Fibroblast of mammary gland (primary cell): ENCODE measurements at regions not wholly inside any gene's neighbourhood (a gene's known extent, or its start where the extent isn't known, plus 50 kb on each side); places are given as distances from the start of the nearest gene placed in this dataset.

Source experiments
- DNase-seq: peaks from one replicate; pipeline ENCODE4 v3.0.0-alpha.2; 2010; ENCODE audit warnings: low read depth
- H3K4me3 ChIP-seq: 2 replicates; pipeline ENCODE4 v1.5.1; 2011; ENCODE audit warnings: low read depth, mild to moderate bottlenecking, low read length, moderate library complexity; ENCODE audit not compliant: control insufficient read depth
- TF ChIP-seq, protein P1 (sequence below): conservative IDR thresholded peaks from 2 replicates; pipeline ENCODE4 v1.5.1; 2011; ENCODE audit warnings: low read depth, low read length, inconsistent platforms; ENCODE audit not compliant: control insufficient read depth, insufficient read depth

DNA sequence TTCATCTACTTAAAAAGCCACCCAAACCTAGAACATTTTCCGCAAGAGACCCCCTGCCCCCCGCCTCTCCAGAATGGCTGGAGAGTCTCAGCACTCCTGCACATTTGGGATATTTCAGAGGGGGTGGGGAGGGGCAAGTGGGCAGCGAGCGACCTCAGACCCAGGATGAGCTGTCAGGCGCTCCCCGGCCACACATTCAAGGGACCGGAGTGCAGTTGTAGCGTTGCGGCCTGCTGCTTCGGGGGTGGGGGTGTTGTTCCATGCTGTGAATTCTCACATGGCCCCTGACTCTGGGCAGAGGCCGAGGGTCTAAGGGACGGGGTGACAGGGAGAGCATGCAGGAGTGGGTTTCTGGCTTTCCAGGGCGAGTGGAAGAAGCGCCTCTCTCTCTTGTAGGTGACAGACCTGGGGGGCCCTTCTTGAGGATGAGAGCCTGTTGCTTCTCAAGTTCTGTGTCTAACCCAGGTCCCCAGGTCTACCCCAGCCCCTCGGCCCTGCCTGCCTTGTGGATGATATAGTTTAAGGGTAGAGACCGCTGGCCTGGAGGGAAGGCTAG lies 231.2 kb downstream of the SEC14L1 start:
- TF ChIP-seq, protein P1, sequence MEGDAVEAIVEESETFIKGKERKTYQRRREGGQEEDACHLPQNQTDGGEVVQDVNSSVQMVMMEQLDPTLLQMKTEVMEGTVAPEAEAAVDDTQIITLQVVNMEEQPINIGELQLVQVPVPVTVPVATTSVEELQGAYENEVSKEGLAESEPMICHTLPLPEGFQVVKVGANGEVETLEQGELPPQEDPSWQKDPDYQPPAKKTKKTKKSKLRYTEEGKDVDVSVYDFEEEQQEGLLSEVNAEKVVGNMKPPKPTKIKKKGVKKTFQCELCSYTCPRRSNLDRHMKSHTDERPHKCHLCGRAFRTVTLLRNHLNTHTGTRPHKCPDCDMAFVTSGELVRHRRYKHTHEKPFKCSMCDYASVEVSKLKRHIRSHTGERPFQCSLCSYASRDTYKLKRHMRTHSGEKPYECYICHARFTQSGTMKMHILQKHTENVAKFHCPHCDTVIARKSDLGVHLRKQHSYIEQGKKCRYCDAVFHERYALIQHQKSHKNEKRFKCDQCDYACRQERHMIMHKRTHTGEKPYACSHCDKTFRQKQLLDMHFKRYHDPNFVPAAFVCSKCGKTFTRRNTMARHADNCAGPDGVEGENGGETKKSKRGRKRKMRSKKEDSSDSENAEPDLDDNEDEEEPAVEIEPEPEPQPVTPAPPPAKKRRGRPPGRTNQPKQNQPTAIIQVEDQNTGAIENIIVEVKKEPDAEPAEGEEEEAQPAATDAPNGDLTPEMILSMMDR: no peak
- H3K4me3 ChIP-seq: peak overlapping the region; percentile 80
- no peak for DNase-seq

DNA sequence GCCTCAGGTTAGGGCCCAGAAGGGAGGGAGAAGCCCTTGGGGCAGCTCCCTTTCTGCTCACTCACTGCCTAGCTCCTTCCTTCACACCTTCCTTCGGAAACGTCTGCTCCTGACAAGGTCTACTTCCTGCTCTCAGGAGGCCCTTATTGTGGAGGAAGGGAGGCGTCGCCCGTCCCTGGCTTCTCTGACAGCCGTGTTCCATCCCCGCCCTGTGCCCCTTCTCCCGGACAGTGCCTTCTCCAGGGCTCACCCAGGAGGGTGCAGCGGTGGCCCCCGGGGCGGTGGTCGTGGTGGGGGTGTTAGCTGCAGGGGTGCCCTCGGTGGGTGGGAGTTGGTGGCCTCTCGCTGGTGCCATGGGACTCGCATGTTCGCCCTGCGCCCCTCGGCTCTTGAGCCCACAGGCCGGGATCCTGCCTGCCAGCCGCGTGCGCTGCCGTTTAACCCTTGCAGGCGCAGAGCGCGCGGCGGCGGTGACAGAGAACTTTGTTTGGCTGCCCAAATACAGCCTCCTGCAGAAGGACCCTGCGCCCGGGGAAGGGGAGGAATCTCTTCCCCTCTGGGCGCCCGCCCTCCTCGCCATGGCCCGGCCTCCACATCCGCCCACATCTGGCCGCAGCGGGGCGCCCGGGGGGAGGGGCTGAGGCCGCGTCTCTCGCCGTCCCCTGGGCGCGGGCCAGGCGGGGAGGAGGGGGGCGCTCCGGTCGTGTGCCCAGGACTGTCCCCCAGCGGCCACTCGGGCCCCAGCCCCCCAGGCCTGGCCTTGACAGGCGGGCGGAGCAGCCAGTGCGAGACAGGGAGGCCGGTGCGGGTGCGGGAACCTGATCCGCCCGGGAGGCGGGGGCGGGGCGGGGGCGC lies 231.9 kb downstream of the SEC14L1 start:
- TF ChIP-seq, protein P1: no peak
- DNase-seq: peak; percentile 81
- H3K4me3 ChIP-seq: peak overlapping the region; percentile 80

GRCh38 chr17:77373299-77374169 lies 232.8 kb downstream of the SEC14L1 start:
- TF ChIP-seq, protein P1: no peak
- H3K4me3 ChIP-seq: peak overlapping the region; percentile 80
- DNase-seq: no peak

- peak overlapping the region; percentile 80 for H3K4me3 ChIP-seq
- DNase-seq: peak; percentile 82
- TF ChIP-seq, protein P1: peak; percentile 28
These were observed 233.6 kb downstream of the SEC14L1 start for GRCh38 chr17:77374170-77374936.

DNA sequence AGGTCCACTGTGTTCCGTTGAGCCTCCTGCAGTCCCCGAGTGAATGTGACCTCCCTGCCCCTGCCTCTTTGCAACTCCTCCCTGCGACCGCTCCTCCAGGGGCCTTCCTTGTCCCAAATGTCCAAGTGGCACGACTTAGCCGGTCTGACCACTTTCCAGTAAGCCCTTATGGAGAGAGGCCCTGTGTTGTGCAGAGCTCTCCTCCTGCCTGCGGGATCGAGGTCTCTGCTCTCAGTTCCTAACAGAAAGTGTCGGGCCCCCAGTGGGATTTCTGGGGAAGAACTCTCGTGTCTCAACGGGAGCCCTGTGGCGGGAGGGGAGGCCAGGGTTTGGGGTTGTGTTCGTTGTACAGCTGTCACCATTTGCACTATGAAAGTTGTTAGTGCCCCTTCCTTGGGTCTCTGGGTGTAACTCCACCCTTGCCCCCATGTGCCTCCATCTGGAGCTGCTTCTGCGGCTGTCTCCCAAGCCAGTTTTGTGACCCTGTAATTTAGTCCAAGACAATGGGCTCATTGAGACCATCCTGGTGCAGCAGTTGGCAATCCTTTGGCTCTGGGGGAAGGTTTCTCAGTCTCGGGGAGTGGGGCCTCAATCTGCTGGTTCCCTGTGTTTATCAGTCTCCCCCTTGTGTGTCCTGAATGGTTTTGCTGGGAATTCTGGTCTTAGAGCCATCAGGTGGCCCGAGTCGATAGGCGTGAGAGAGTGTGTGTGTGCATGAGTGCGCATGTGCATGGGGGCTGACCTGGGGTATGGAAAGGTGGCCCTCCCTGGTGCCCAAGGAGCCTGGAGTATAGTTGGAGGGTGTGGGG lies 234.5 kb downstream of the SEC14L1 start:
- H3K4me3 ChIP-seq: peak overlapping the region; percentile 80
- TF ChIP-seq, protein P1: no peak
- no peak for DNase-seq
